GM12878 (cell line): ENCODE measurements at regions not wholly inside any gene's neighbourhood (a gene's known extent, or its start where the extent isn't known, plus 50 kb on each side); places are given as distances from the start of the nearest gene placed in this dataset.

Experiments used
- ATAC-seq: fragments of 200-7000 bp; cut with Tn5 transposase; 3 replicates; pipeline ENCODE4 v1.9.1; 2020; ENCODE audit warnings: mild to moderate bottlenecking, moderate library complexity
- BruUV-seq: library from RNA; stranded (reverse); fragments of 400-500 nt; replicated peaks from 2 replicates; lab custom pipeline; 2021; lab: Mats Ljungman, UMichigan
- CTCF ChIA-PET: fragments of 300-600 bp; sonication (Branson Sonifier 250); formaldehyde crosslinking; extraction: SDS; loops from one replicate; lab custom pipeline; 2021; ENCODE audit warnings: inconsistent platforms; lab: Yijun Ruan, JAX
- POLR2A ChIA-PET: fragments of 350-600 bp; formaldehyde crosslinking; extraction: SDS; loops from one replicate; lab custom pipeline; 2021; ENCODE audit warnings: inconsistent platforms; lab: Charles Lee
- RAD21 ChIA-PET: fragments of 300-600 bp; sonication (Branson Sonifier 250); formaldehyde crosslinking; loops from one replicate; lab custom pipeline; 2023; ENCODE audit warnings: antibody characterized with exemption; ENCODE audit not compliant: unreplicated experiment; lab: Charles Lee
- SMC1A ChIA-PET: fragments of 300-600 bp; sonication (Branson Sonifier 250); formaldehyde crosslinking; loops from one replicate; lab custom pipeline; 2023; ENCODE audit not compliant: unreplicated experiment, uncharacterized antibody; lab: Charles Lee
- DNase-seq: peaks from one replicate; pipeline ENCODE4 v3.0.0-alpha.2; 2011; ENCODE audit warnings: low read depth, low spot score
- FAIRE-seq: peaks from 3 replicates; lab custom pipeline; 2011; peaks lifted over from hg19 to GRCh38; lab: Jason Lieb, UNC
- H2AFZ ChIP-seq: 2 replicates; pipeline ENCODE4 v1.6.0; 2011; ENCODE audit warnings: low read depth, low read length, control low read depth; ENCODE audit not compliant: control insufficient read depth
- H3K27ac ChIP-seq: 2 replicates; pipeline ENCODE4 v1.5.1; 2011; ENCODE audit warnings: control low read depth; ENCODE audit not compliant: control insufficient read depth, insufficient read depth
- H3K27me3 ChIP-seq, 2 experiments: replicated peaks in 1 of 2; 2 replicates each; pipeline versions ENCODE4 v1.6.0 to v1.6.1; 2011; ENCODE audit warnings: low read length in 1 of 2; ENCODE audit not compliant: control insufficient read depth in 2 of 2, insufficient read depth in 2 of 2
- H3K36me3 ChIP-seq, 2 experiments: 2 replicates each; pipeline ENCODE4 v1.5.1; 2011; ENCODE audit warnings: low read length in 1 of 2; ENCODE audit not compliant: control insufficient read depth in 2 of 2, insufficient read depth in 2 of 2
- H3K4me1 ChIP-seq: 2 replicates; pipeline ENCODE4 v1.6.1; 2011; ENCODE audit warnings: mild to moderate bottlenecking, low read length, moderate library complexity, mixed read lengths; ENCODE audit not compliant: control insufficient read depth, insufficient read depth
- H3K4me2 ChIP-seq: 2 replicates; pipeline ENCODE4 v1.6.0; 2011; ENCODE audit warnings: control low read depth; ENCODE audit not compliant: control insufficient read depth, insufficient read depth
- H3K4me3 ChIP-seq: fragments of 200-600 bp; sonication (generic); 2 replicates; pipeline ENCODE4 v1.5.1; 2016
- H3K79me2 ChIP-seq: 2 replicates; pipeline ENCODE4 v1.6.0; 2011; ENCODE audit warnings: low read length; ENCODE audit not compliant: control insufficient read depth, insufficient read depth
- H3K9ac ChIP-seq: 2 replicates; pipeline ENCODE4 v1.8.0; 2011; ENCODE audit warnings: low read length, control low read depth, mixed read lengths; ENCODE audit not compliant: control insufficient read depth, insufficient read depth
- H3K9me3 ChIP-seq: replicated peaks from 3 replicates; pipeline ENCODE4 v1.5.1; 2011; ENCODE audit warnings: mild to moderate bottlenecking, low read length; ENCODE audit not compliant: control insufficient read depth, insufficient read depth
- H4K20me1 ChIP-seq: 2 replicates; pipeline ENCODE4 v1.6.0; 2011; ENCODE audit not compliant: control insufficient read depth, insufficient read depth
- BCL11A ChIP-seq: IDR thresholded peaks from 2 replicates; pipeline ENCODE4 v1.6.1; 2011; ENCODE audit warnings: low read depth, low read length
- CEBPB ChIP-seq, 2 experiments: fragments of 150-350 bp in 1 of 2; IDR thresholded peaks; 2 replicates each; pipeline ENCODE4 v1.6.1; 2012 to 2014; ENCODE audit warnings: low read depth in 2 of 2, low read length in 2 of 2, borderline replicate concordance in 1 of 2, inconsistent platforms in 1 of 2
- DPF2 ChIP-seq: fragments of 450-650 bp; IDR thresholded peaks from 2 replicates; pipeline ENCODE4 v1.6.1; 2017; ENCODE audit warnings: mild to moderate bottlenecking
- FOS ChIP-seq: IDR thresholded peaks from 3 replicates; pipeline ENCODE4 v1.6.1; 2011; ENCODE audit warnings: borderline replicate concordance; ENCODE audit not compliant: insufficient read length; ENCODE audit errors: extremely low read depth
- JUND ChIP-seq: IDR thresholded peaks from 2 replicates; pipeline ENCODE4 v1.6.1; 2012; ENCODE audit warnings: low read depth, mild to moderate bottlenecking, low read length, improper control_type of control experiment, moderate library complexity
- MTA2 ChIP-seq: fragments of 450-650 bp; IDR thresholded peaks from 2 replicates; pipeline ENCODE4 v1.6.1; 2016; ENCODE audit warnings: low read depth, mild to moderate bottlenecking, moderate library complexity
- NR2C1 ChIP-seq: fragments of 450-650 bp; IDR thresholded peaks from 2 replicates; pipeline ENCODE4 v1.6.1; 2017; ENCODE audit warnings: antibody characterized with exemption, mild to moderate bottlenecking, moderate library complexity
- PAX5 ChIP-seq: IDR thresholded peaks from 2 replicates; pipeline ENCODE4 v1.6.1; 2011; ENCODE audit warnings: low read depth, low read length, borderline replicate concordance
- TBL1XR1 ChIP-seq: IDR thresholded peaks from 2 replicates; pipeline ENCODE4 v1.6.1; 2012; ENCODE audit warnings: low read depth, low read length, improper control_type of control experiment
- WGBS: methylation state at CpG from one replicate; pipeline ENCODE4 v1.1.6; 2016; ENCODE audit warnings: low lambda C conversion rate; ENCODE audit not compliant: insufficient replicate concordance, insufficient coverage; ENCODE audit errors: missing lambda C conversion rate; 5-methylcytosine and 5-hydroxymethylcytosine counted together
- in situ Hi-C: fragments of 300-500 bp; cut with MboI; formaldehyde crosslinking; loops from 9 replicates; pipeline ENCODE4 v1.14.3; 2018; ENCODE audit warnings: mixed read lengths
- intact Hi-C: fragments of 100-400 bp; cut with micrococcal nuclease; formaldehyde crosslinking; loops from one replicate; pipeline ENCODE4 v1.14.2; 2022; ENCODE audit not compliant: unreplicated experiment
- TF ChIP-seq, protein P1 (sequence below): fragments of 450-650 bp; IDR thresholded peaks from 2 replicates; pipeline ENCODE4 v1.6.1; 2018; ENCODE audit warnings: borderline replicate concordance, mild to moderate bottlenecking; ENCODE audit not compliant: partially characterized antibody

DNA sequence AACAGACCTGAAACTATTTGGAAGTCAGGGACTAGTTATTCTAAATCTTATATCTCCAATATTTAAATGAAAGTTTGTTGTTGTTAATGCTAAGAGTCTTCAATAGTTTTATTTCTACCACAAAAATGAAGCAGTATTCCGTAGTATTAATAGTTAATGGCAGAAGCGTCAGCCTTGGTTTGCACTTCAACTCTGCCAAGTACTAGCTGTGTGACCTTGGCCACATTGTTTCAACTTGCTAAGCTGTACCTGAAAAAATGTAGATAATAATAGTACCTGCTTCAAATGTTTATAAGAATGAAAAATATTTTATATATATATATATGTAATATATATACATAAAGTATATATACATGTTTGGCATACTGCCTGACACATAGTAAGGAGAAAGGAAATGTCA, 354.6 kb upstream of the SATB1 start:
- intact Hi-C loops, result no loop called here
- ChIA-PET CTCF (interaction anchor here (1.6 kb wide), 1 partner anchor 12 kb away, joined by 4 read pairs; no protein-coding TSS in a partner anchor), POLR2A (no interaction called here)
- BruUV-seq, result no TSS peak
- Histone ChIP-seq H4K20me1 (no peaks in the 10 kb centered on the region), H3K27me3 (no peaks in the 10 kb centered on the region), H3K36me3 (no peaks in the 10 kb centered on the region), H3K4me2 (no peak overlapping the region), H3K9me3 (no peaks in the 10 kb centered on the region), H3K79me2 (no peaks in the 10 kb centered on the region)
- no peak for DNase-seq
- ATAC-seq, result no peak
- no peak for FAIRE-seq
- TF ChIP-seq PAX5 (no peak), BCL11A (no peak), DPF2 (no peak), CEBPB (IDR thresholded peaks at IDR 0.05; ENCODE audit: borderline replicate concordance in 1 of 2, low read depth in 2 of 2, low read length in 2 of 2) (no peak), NR2C1 (no peak), MTA2 (no peak), TBL1XR1 (no peak), JUND (no peak), FOS (no peak)
- TF ChIP-seq, protein P1, sequence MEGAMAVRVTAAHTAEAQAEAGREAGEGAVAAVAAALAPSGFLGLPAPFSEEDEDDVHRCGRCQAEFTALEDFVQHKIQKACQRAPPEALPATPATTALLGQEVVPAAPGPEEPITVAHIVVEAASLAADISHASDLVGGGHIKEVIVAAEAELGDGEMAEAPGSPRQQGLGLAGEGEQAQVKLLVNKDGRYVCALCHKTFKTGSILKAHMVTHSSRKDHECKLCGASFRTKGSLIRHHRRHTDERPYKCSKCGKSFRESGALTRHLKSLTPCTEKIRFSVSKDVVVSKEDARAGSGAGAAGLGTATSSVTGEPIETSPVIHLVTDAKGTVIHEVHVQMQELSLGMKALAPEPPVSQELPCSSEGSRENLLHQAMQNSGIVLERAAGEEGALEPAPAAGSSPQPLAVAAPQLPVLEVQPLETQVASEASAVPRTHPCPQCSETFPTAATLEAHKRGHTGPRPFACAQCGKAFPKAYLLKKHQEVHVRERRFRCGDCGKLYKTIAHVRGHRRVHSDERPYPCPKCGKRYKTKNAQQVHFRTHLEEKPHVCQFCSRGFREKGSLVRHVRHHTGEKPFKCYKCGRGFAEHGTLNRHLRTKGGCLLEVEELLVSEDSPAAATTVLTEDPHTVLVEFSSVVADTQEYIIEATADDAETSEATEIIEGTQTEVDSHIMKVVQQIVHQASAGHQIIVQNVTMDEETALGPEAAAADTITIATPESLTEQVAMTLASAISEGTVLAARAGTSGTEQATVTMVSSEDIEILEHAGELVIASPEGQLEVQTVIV, result no peak
- TF ChIP-seq, all 136 proteins: peak for 0
- H2AFZ ChIP-seq, result no peak overlapping the region
- H3K9ac ChIP-seq, result no peak overlapping the region
- WGBS, result 21% methylated on average over 2 of the region's 2 CpGs
- no peak overlapping the region for H3K4me3 ChIP-seq
- in situ Hi-C loops, result no loop called here
- no peak overlapping the region for H3K27ac ChIP-seq
- ChIA-PET SMC1A (no interaction called here), RAD21 (no interaction called here)
- no peaks in the 10 kb centered on the region for H3K4me1 ChIP-seq
